ENCODE measurements at regions not wholly inside any gene's neighbourhood (a gene's known extent, or its start where the extent isn't known, plus 50 kb on each side); places are given as distances from the start of the nearest gene placed in this dataset.

DNA sequence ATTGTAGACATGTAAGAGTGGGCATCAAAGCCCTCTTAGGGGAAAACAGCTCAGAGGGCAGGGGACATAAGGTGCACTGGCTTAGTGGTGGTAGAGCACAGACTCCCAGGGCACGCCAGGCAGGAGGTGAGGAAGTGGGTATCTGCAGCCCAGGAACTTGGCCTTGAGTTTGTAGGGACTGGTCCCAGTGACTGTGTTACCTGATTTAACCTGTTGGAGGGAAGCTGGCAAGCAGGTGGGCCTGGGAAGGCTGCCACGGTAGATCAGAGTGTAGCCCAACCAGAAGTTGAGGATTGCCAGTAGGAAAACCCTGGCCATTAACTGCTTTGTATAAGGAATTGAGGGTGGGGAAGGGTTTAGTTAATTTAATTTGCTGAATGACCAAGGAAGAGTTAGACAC lies 417.5 kb upstream of the C2CD4B start:
- TF ChIP-seq, protein P1, sequence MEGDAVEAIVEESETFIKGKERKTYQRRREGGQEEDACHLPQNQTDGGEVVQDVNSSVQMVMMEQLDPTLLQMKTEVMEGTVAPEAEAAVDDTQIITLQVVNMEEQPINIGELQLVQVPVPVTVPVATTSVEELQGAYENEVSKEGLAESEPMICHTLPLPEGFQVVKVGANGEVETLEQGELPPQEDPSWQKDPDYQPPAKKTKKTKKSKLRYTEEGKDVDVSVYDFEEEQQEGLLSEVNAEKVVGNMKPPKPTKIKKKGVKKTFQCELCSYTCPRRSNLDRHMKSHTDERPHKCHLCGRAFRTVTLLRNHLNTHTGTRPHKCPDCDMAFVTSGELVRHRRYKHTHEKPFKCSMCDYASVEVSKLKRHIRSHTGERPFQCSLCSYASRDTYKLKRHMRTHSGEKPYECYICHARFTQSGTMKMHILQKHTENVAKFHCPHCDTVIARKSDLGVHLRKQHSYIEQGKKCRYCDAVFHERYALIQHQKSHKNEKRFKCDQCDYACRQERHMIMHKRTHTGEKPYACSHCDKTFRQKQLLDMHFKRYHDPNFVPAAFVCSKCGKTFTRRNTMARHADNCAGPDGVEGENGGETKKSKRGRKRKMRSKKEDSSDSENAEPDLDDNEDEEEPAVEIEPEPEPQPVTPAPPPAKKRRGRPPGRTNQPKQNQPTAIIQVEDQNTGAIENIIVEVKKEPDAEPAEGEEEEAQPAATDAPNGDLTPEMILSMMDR (conservative IDR thresholded peaks at IDR 0.05; ENCODE audit: low read depth, low read length): no peak
- TF ChIP-seq EZH2 (IDR thresholded peaks at IDR 0.05; ENCODE audit: borderline replicate concordance, low read depth, low read length, poor library complexity, severe bottlenecking): no peak

All from A673 (cell line).